HEK293 (cell line): ENCODE measurements at regions not wholly inside any gene's neighbourhood (a gene's known extent, or its start where the extent isn't known, plus 50 kb on each side); places are given as distances from the start of the nearest gene placed in this dataset.
A peak's percentile ranks its signal among the peaks of the same experiment; 100 is the strongest.

ENCODE experiments used
- CTCF ChIA-PET: fragments of 350-600 bp; formaldehyde crosslinking; extraction: SDS; loops from one replicate; lab custom pipeline; 2021; ENCODE audit warnings: antibody characterized with exemption; lab: Yijun Ruan, JAX
- POLR2A ChIA-PET: fragments of 300-600 bp; formaldehyde crosslinking; extraction: SDS; loops from one replicate; lab custom pipeline; 2020; ENCODE audit warnings: antibody characterized with exemption, inconsistent platforms; lab: Yijun Ruan, JAX
- H3K27ac ChIP-seq: fragments of 200-500 bp; sonication (Bioruptor generic); 2 replicates; pipeline ENCODE4 v1.5.1; 2014; ENCODE audit warnings: low read depth, low read length, control low read depth, inconsistent platforms; ENCODE audit errors: extremely low read depth
- H3K36me3 ChIP-seq, 2 experiments: fragments of 200-500 bp in 1 of 2; sonication (Bioruptor generic) in 1 of 2; 1 replicate in 1 of 2; 2 replicates in 1 of 2; pipeline ENCODE4 v1.5.1; 2014 to 2017; ENCODE audit warnings: inconsistent platforms in 2 of 2, low read length in 2 of 2; ENCODE audit not compliant: control insufficient read depth in 2 of 2, insufficient read depth in 1 of 2
- H3K4me1 ChIP-seq: fragments of 200-500 bp; sonication (Bioruptor generic); 2 replicates; pipeline ENCODE4 v1.5.1; 2014; ENCODE audit warnings: mild to moderate bottlenecking, low read length, inconsistent platforms; ENCODE audit not compliant: control insufficient read depth, insufficient read depth
- H3K4me3 ChIP-seq: 2 replicates; pipeline ENCODE4 v1.5.1; 2011; ENCODE audit warnings: low read depth, mild to moderate bottlenecking, control low read depth, low read length, moderate library complexity
- H3K9me3 ChIP-seq: fragments of 200-500 bp; sonication (Bioruptor generic); 2 replicates; pipeline ENCODE4 v1.5.1; 2014; ENCODE audit warnings: low read depth, low read length, inconsistent platforms; ENCODE audit not compliant: control insufficient read depth, insufficient read depth
- CTCF ChIP-seq: fragments of 450-650 bp; formaldehyde crosslinking; IDR thresholded peaks from 2 replicates; pipeline ENCODE4 v1.5.1; 2016; ENCODE audit warnings: missing biosample characterization, missing genetic modification characterization
- GLI2 ChIP-seq: fragments of 450-650 bp; formaldehyde crosslinking; IDR thresholded peaks from 2 replicates; pipeline ENCODE4; 2017; ENCODE audit warnings: missing biosample characterization, missing genetic modification characterization, low read depth, borderline replicate concordance
- HOXC10 ChIP-seq: sonication (generic); formaldehyde crosslinking; IDR thresholded peaks from 2 replicates; pipeline ENCODE4 v1.8.1; 2023; ENCODE audit warnings: mild to moderate bottlenecking, missing genetic modification reagents
- KLF7 ChIP-seq: fragments of 450-650 bp; formaldehyde crosslinking; IDR thresholded peaks from 2 replicates; pipeline ENCODE4 v1.5.1; 2016; ENCODE audit warnings: missing biosample characterization, missing genetic modification characterization, borderline replicate concordance
- OSR2 ChIP-seq: fragments of 450-650 bp; formaldehyde crosslinking; IDR thresholded peaks from 2 replicates; pipeline ENCODE4 v1.5.1; 2016; ENCODE audit warnings: missing biosample characterization, missing genetic modification characterization
- TRIM28 ChIP-seq: IDR thresholded peaks from 2 replicates; pipeline ENCODE4 v1.6.1; 2011; ENCODE audit warnings: low read length, control low read depth, borderline replicate concordance
- YY1 ChIP-seq: fragments of 450-650 bp; formaldehyde crosslinking; IDR thresholded peaks from 2 replicates; pipeline ENCODE4 v1.5.1; 2018; ENCODE audit warnings: missing biosample characterization, missing genetic modification characterization
- ZBTB10 ChIP-seq: fragments of 450-650 bp; formaldehyde crosslinking; IDR thresholded peaks from 2 replicates; pipeline ENCODE4 v1.5.1; 2016; ENCODE audit warnings: missing biosample characterization, missing genetic modification characterization
- ZBTB26 ChIP-seq: fragments of 450-650 bp; formaldehyde crosslinking; optimal IDR thresholded peaks from 2 replicates; pipeline ENCODE3; 2016; ENCODE audit warnings: missing biosample characterization, mild to moderate bottlenecking, missing genetic modification characterization
- ZNF121 ChIP-seq: fragments of 450-650 bp; formaldehyde crosslinking; IDR thresholded peaks from 2 replicates; pipeline ENCODE4 v1.5.1; 2016; ENCODE audit warnings: missing biosample characterization, missing genetic modification characterization
- ZNF140 ChIP-seq: fragments of 450-650 bp; formaldehyde crosslinking; IDR thresholded peaks from 2 replicates; pipeline ENCODE4 v1.5.1; 2016; ENCODE audit warnings: missing biosample characterization, missing genetic modification characterization
- ZNF202 ChIP-seq: fragments of 450-650 bp; formaldehyde crosslinking; IDR thresholded peaks from 2 replicates; pipeline ENCODE4 v1.5.1; 2016; ENCODE audit warnings: missing biosample characterization, missing genetic modification characterization, borderline replicate concordance
- ZNF23 ChIP-seq: fragments of 450-650 bp; formaldehyde crosslinking; IDR thresholded peaks from 2 replicates; pipeline ENCODE4 v1.5.1; 2016; ENCODE audit warnings: missing biosample characterization, missing genetic modification characterization, borderline replicate concordance
- ZNF248 ChIP-seq: fragments of 450-650 bp; formaldehyde crosslinking; IDR thresholded peaks from 2 replicates; pipeline ENCODE4 v1.5.1; 2017; ENCODE audit warnings: missing biosample characterization, missing genetic modification characterization
- ZNF391 ChIP-seq: fragments of 450-650 bp; formaldehyde crosslinking; IDR thresholded peaks from 2 replicates; pipeline ENCODE4 v1.5.1; 2016; ENCODE audit warnings: low read depth, missing biosample characterization, missing genetic modification characterization, borderline replicate concordance
- ZSCAN23 ChIP-seq: fragments of 450-650 bp; formaldehyde crosslinking; IDR thresholded peaks from 2 replicates; pipeline ENCODE4 v1.5.1; 2016; ENCODE audit warnings: missing biosample characterization, missing genetic modification characterization
- TF ChIP-seq, protein P1 (sequence below): fragments of 450-650 bp; formaldehyde crosslinking; IDR thresholded peaks from 2 replicates; pipeline ENCODE4 v1.5.1; 2016; ENCODE audit warnings: missing biosample characterization, missing genetic modification characterization
- TF ChIP-seq, protein P2 (sequence below): fragments of 450-650 bp; formaldehyde crosslinking; IDR thresholded peaks from 2 replicates; pipeline ENCODE4; 2016; ENCODE audit warnings: missing biosample characterization, missing genetic modification characterization
- TF ChIP-seq, protein P3 (sequence below): fragments of 450-650 bp; formaldehyde crosslinking; IDR thresholded peaks from 2 replicates; pipeline ENCODE4 v1.5.1; 2016; ENCODE audit warnings: missing biosample characterization, missing genetic modification characterization
- TF ChIP-seq, protein P4 (sequence below): fragments of 450-650 bp; IDR thresholded peaks from 2 replicates; pipeline ENCODE4 v1.5.1; 2018; ENCODE audit warnings: missing biosample characterization, mild to moderate bottlenecking, missing genetic modification characterization

DNA sequence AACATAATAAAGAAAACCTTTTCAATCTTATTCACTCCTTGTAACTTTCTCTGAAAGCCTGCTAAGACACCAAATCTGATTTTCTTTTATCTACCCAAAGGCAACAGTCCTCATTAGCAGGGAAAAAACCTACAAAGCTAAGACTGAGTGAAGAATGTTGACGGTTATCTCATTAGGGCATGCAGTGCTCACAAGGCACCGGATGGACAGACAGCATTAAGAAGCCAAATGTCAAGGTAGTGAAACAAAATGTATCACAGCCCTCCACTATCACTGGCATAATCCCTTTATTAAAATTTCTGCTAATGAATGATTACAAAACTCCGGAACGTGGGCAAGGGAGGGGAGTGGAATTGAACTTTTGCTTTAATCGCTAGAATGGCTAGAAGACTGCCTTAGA lies 442.8 kb downstream of the NEBL start:
- no peak overlapping the region for H3K4me3 ChIP-seq
- H3K36me3 ChIP-seq, result no peaks in the 10 kb centered on the region
- CTCF ChIA-PET, result interaction anchor here (0.6 kb wide), 1 partner anchor 819 kb away, joined by 3 read pairs; no protein-coding TSS in a partner anchor
- TF ChIP-seq ZBTB26 (tag by site-specific recombination), result no peak
- no peak for TF ChIP-seq HOXC10
- no peak for TF ChIP-seq ZBTB10
- TF ChIP-seq, protein P1, sequence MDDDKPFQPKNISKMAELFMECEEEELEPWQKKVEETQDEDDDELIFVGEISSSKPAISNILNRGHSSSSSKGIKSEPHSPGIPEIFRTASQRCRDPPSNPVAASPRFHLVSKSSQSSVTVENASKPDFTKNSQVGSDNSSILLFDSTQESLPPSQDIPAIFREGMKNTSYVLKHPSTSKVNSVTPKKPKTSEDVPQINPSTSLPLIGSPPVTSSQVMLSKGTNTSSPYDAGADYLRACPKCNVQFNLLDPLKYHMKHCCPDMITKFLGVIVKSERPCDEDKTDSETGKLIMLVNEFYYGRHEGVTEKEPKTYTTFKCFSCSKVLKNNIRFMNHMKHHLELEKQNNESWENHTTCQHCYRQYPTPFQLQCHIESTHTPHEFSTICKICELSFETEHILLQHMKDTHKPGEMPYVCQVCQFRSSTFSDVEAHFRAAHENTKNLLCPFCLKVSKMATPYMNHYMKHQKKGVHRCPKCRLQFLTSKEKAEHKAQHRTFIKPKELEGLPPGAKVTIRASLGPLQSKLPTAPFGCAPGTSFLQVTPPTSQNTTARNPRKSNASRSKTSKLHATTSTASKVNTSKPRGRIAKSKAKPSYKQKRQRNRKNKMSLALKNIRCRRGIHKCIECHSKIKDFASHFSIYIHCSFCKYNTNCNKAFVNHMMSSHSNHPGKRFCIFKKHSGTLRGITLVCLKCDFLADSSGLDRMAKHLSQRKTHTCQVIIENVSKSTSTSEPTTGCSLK (tag by site-specific recombination), result no peak
- no peak for TF ChIP-seq YY1 (tag by site-specific recombination)
- no peak for TF ChIP-seq ZNF140 (tag by site-specific recombination)
- TF ChIP-seq, protein P2, sequence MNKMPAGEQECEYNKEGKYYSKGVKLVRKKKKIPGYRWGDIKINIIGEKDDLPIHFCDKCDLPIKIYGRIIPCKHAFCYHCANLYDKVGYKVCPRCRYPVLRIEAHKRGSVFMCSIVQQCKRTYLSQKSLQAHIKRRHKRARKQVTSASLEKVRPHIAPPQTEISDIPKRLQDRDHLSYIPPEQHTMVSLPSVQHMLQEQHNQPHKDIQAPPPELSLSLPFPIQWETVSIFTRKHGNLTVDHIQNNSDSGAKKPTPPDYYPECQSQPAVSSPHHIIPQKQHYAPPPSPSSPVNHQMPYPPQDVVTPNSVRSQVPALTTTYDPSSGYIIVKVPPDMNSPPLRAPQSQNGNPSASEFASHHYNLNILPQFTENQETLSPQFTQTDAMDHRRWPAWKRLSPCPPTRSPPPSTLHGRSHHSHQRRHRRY (tag by site-specific recombination), result no peak
- no peak for TF ChIP-seq ZNF23 (tag by site-specific recombination)
- TF ChIP-seq GLI2 (tag by site-specific recombination), result no peak
- TF ChIP-seq KLF7 (tag by site-specific recombination), result no peak
- no peak for TF ChIP-seq ZSCAN23 (tag by site-specific recombination)
- TF ChIP-seq, protein P3, sequence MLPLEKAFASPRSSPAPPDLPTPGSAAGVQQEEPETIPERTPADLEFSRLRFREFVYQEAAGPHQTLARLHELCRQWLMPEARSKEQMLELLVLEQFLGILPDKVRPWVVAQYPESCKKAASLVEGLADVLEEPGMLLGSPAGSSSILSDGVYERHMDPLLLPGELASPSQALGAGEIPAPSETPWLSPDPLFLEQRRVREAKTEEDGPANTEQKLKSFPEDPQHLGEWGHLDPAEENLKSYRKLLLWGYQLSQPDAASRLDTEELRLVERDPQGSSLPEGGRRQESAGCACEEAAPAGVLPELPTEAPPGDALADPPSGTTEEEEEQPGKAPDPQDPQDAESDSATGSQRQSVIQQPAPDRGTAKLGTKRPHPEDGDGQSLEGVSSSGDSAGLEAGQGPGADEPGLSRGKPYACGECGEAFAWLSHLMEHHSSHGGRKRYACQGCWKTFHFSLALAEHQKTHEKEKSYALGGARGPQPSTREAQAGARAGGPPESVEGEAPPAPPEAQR (tag by site-specific recombination), result no peak
- no peak for TF ChIP-seq ZNF391 (tag by site-specific recombination)
- TF ChIP-seq ZNF121, result no peak
- no peak for TF ChIP-seq OSR2 (tag by site-specific recombination)
- no peak for TF ChIP-seq ZNF248
- POLR2A ChIA-PET, result no interaction called here
- no peaks in the 10 kb centered on the region for H3K4me1 ChIP-seq
- H3K27ac ChIP-seq, result no peak overlapping the region
- H3K9me3 ChIP-seq, result no peaks in the 10 kb centered on the region

DNA sequence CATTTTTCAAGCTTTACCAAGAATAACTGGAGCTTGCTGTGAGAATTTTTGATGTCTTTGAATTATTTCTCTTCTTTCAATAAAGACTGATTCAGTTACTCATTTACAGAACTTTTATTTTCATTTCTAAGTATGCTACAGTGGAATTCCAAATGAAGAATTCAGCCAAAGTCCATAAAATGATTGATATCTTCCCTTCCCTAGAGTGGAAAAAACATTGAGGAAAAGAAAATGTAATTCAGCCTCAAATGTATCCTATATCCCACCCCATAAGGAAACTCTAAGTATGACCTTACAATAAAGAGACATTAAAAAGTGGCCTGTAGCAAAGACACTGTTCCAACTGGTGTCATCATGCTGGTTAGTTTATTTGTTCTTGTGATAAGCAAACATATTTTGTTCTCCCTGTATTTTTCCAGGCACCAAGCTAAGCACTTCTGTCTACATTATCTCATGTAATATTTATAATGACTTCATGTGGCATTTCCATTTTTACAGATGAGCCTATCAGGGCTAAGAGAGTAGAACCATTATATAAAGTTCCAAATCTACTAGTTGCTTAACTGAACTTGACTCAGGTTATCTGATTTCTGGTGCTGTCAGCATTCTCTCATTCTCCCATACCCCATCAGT lies 450.4 kb downstream of the NEBL start:
- no peaks in the 10 kb centered on the region for H3K36me3 ChIP-seq
- peaks cover 5% of the 10 kb centered on the region for H3K4me1 ChIP-seq
- H3K27ac ChIP-seq, result no peak overlapping the region
- POLR2A ChIA-PET, result no interaction called here
- TF ChIP-seq CTCF (tag by site-specific recombination), result no peak
- no peak for TF ChIP-seq ZNF202 (tag by site-specific recombination)
- TF ChIP-seq, protein P4, sequence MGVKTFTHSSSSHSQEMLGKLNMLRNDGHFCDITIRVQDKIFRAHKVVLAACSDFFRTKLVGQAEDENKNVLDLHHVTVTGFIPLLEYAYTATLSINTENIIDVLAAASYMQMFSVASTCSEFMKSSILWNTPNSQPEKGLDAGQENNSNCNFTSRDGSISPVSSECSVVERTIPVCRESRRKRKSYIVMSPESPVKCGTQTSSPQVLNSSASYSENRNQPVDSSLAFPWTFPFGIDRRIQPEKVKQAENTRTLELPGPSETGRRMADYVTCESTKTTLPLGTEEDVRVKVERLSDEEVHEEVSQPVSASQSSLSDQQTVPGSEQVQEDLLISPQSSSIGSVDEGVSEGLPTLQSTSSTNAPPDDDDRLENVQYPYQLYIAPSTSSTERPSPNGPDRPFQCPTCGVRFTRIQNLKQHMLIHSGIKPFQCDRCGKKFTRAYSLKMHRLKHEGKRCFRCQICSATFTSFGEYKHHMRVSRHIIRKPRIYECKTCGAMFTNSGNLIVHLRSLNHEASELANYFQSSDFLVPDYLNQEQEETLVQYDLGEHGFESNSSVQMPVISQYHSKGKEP (tag by site-specific recombination), result no peak
- TF ChIP-seq TRIM28, result peak; percentile 54; the same call in 1 of the 2 replicates
- H3K4me3 ChIP-seq, result no peak overlapping the region
- CTCF ChIA-PET, result interaction anchor here (0.6 kb wide), 1 partner anchor 168 kb away, joined by 4 read pairs; no protein-coding TSS in a partner anchor
- H3K9me3 ChIP-seq, result no peaks in the 10 kb centered on the region
